ENCODE measurements at regions not wholly inside any gene's neighbourhood (a gene's known extent, or its start where the extent isn't known, plus 50 kb on each side); places are given as distances from the start of the nearest gene placed in this dataset.

DNA sequence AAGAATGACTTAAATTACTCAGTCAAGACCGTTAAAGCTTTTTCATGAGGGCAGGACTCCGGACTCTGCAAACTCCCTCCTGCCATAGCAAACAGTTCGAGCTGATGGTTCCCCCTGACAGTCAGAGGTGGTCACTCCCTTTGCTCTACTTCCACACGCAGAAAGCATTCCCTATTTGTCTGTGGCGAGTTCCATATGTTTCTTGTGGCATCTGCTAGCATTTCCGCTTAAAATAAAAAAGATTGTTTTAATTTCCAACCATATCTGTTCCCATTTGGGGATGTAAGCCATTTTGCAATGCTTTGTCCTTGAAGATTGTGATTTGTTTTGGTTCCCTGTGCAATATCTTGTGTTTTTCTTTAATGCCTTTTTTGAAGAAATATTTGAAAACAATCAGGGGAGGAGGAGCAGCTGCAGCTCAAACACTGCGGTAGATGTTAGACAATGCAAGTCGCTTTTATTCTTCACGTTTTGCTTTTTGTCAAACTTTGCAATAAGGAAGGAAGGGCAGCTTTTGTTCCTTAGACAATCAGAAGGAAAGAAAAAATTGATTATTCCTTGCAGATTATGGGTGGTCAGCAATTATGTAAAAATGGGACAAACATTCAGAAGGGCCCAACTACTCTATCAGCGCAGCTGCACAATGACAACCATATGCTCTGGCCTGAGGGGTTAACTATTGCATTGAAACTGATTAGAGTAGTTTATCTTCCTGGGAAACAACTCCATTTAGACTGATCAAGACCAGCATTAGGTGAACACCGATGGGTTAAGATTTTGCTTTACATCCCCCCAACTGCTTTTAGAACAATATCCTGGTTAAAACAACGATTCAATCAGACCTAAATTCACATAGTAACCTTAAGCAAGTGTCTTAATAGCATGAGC lies 425.8 kb upstream of the NRP1 start:
- H3K4me3 ChIP-seq (ENCODE audit: low read depth, low read length) = no peak overlapping the region
- DNase-seq (ENCODE audit: low read depth) = no peak
- TF ChIP-seq, protein P1, sequence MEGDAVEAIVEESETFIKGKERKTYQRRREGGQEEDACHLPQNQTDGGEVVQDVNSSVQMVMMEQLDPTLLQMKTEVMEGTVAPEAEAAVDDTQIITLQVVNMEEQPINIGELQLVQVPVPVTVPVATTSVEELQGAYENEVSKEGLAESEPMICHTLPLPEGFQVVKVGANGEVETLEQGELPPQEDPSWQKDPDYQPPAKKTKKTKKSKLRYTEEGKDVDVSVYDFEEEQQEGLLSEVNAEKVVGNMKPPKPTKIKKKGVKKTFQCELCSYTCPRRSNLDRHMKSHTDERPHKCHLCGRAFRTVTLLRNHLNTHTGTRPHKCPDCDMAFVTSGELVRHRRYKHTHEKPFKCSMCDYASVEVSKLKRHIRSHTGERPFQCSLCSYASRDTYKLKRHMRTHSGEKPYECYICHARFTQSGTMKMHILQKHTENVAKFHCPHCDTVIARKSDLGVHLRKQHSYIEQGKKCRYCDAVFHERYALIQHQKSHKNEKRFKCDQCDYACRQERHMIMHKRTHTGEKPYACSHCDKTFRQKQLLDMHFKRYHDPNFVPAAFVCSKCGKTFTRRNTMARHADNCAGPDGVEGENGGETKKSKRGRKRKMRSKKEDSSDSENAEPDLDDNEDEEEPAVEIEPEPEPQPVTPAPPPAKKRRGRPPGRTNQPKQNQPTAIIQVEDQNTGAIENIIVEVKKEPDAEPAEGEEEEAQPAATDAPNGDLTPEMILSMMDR (conservative IDR thresholded peaks at IDR 0.05; ENCODE audit: low read depth, low read length) = no peak

DNA sequence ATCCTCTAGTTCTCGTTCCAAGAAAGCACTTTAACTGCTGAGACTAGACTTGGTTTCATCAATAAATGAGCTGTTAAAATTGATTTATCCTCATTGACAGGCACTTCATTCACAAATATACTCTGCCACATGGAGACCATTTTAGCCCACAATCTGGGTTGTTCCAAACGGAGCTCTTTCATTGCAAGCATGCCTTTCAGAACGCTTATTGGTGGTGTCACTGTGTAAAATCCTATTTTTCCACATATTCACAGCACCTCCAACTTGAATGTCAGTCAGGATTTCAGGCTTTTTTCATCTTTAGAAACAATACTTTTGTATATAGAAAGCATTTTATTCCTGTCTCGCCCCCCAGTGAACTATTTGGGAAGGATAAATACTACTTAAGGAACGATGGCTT lies 424.7 kb upstream of the NRP1 start:
- TF ChIP-seq, protein P1 (conservative IDR thresholded peaks at IDR 0.05; ENCODE audit: low read depth, low read length) = no peak
- no peak for DNase-seq (ENCODE audit: low read depth)

DNA sequence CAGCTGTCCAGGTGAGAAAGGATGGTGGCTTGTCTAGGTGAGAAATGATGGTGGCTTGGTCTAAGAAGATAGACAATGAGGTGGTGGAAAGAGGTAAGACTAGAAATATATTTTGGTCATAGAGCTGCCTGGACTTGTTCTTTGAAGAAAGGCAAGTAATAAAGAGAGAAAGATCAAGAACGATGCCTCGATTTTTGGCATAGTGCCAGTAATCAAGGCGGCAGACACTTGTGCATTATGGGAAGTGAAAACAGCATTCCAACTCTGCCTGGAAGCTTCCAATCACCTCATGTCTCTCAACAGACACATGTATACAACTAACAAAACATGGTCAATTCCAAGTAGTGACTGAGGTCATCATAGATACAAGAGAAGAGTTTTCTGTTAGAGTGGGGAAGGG lies 423.8 kb upstream of the NRP1 start:
- no peak for DNase-seq (ENCODE audit: low read depth)
- H3K4me3 ChIP-seq (ENCODE audit: low read depth, low read length) = no peak overlapping the region
- TF ChIP-seq, protein P1 (conservative IDR thresholded peaks at IDR 0.05; ENCODE audit: low read depth, low read length) = no peak

More for the DNA sequence above, 424.7 kb upstream of the NRP1 start:
- no peak overlapping the region for H3K4me3 ChIP-seq (ENCODE audit: low read depth, low read length)

DNA sequence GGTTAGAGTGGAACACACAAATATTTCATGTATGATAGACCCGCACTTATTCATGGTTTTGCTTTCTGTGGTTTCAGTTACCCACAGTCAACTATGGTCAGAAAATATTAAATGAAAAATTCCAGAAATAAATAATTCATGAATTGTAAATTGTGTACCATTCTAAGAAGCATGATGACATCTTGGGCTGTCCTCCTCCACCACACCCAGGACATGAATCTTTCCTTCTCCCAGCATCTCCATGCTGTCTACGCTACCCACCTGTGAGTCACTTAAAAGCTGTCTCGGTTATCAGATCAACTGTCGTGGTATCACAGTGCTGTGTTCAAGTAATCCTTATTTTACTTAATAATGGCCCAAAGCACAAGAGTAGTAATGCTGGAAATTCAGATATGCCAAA lies 419.6 kb upstream of the NRP1 start:
- H3K4me3 ChIP-seq (ENCODE audit: low read depth, low read length) = no peak overlapping the region
- no peak for DNase-seq (ENCODE audit: low read depth)
- TF ChIP-seq, protein P1 (conservative IDR thresholded peaks at IDR 0.05; ENCODE audit: low read depth, low read length) = no peak

DNA sequence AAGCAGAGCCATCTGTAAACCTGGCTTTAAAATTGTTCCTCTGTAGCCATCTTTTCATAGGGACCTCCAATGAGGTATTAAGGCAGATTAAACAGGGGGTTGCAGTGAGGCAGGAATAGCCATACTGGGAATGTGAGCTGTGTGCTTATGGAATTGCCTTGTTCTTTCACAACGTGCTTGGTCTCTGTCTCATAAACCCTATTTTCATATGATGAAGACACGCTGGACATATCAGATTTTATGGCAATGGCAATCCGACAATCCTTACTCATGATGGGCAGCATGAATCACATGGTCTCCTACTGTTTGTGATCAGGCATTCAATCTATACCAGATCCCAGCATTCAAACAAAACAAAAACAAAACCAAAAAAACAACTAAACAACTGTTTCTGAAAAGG lies 418.9 kb upstream of the NRP1 start:
- TF ChIP-seq, protein P1 (conservative IDR thresholded peaks at IDR 0.05; ENCODE audit: low read depth, low read length) = no peak
- no peak overlapping the region for H3K4me3 ChIP-seq (ENCODE audit: low read depth, low read length)
- no peak for DNase-seq (ENCODE audit: low read depth)

DNA sequence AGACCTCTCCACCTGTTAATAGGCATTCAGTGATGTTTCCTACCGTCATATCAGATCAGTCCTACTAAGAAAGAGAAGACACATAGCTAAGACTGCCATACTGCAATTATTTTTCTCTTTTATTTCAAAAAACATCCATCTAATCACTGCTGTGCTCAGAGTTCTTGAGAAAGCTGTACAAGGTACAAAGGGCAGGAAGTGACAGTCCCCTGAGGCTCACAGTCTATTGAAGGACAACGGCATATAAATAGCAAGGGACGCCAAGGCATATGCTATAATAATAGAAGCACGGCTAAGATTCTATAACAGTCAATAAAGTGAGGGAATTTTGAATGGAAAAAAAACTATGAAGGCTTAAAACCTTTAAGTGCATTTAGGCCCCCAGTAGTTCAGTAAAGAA lies 415.3 kb upstream of the NRP1 start:
- H3K4me3 ChIP-seq (ENCODE audit: low read depth, low read length) = no peak overlapping the region
- DNase-seq (ENCODE audit: low read depth) = no peak
- TF ChIP-seq, protein P1 (conservative IDR thresholded peaks at IDR 0.05; ENCODE audit: low read depth, low read length) = no peak
